ENCODE measurements at regions not wholly inside any gene's neighbourhood (a gene's known extent, or its start where the extent isn't known, plus 50 kb on each side); places are given as distances from the start of the nearest gene placed in this dataset.

GRCh38 chr13:71015516-71015915 is 851.5 kb downstream of the DACH1 start:
- no peak overlapping the region for H3K27ac ChIP-seq (ENCODE audit: insufficient read length, low read depth, low read length)

More at GRCh38 chr13:71015516-71015915, 851.5 kb downstream of the DACH1 start:
- no peak overlapping the region for H3K23ac ChIP-seq (ENCODE audit: insufficient read length, low read depth, low read length)
- no peaks in the 10 kb centered on the region for H3K23me2 ChIP-seq (ENCODE audit: insufficient read length, low read depth, low read length, poor library complexity, severe bottlenecking)
- TF ChIP-seq CTCF (conservative IDR thresholded peaks at IDR 0.05), result no peak
- H3K4ac ChIP-seq (ENCODE audit: low read depth, low read length), result no peak overlapping the region
- H4K5ac ChIP-seq (ENCODE audit: insufficient read length, low read depth, low read length), result no peak overlapping the region
- no peak overlapping the region for H3K4me3 Mint-ChIP-seq
- no peak overlapping the region for H4K91ac ChIP-seq (ENCODE audit: insufficient read length, low read depth, low read length)
- H2BK15ac ChIP-seq (ENCODE audit: low read depth, low read length), result no peak overlapping the region
- H4K8ac ChIP-seq (replicated peaks; ENCODE audit: insufficient read length, low read depth, low read length), result no peak overlapping the region
- H3K9ac ChIP-seq (ENCODE audit: extremely low read depth, insufficient read length, low read length), result no peak overlapping the region
- no peaks in the 10 kb centered on the region for H4K20me1 ChIP-seq (ENCODE audit: control insufficient read depth, insufficient read depth, insufficient read length)
- no peaks in the 10 kb centered on the region for H3K9me3 ChIP-seq (ENCODE audit: control insufficient read depth, low read depth, low read length)
- peaks cover 4% of the 10 kb centered on the region; the same call in 1 of the 2 replicates for H3K27me3 Mint-ChIP-seq (ENCODE audit: low read depth)
- H3K9me3 Mint-ChIP-seq, result no peaks in the 10 kb centered on the region
- no peaks in the 10 kb centered on the region for H3K4me1 ChIP-seq (ENCODE audit: insufficient read depth, low read length)
- H3K27ac Mint-ChIP-seq, result no peak overlapping the region
- H2BK5ac ChIP-seq (ENCODE audit: insufficient read length, low read length), result no peak overlapping the region
- no peak overlapping the region for H2AFZ ChIP-seq (ENCODE audit: low read length)
- no peaks in the 10 kb centered on the region for H3K79me2 ChIP-seq (ENCODE audit: insufficient read depth, low read length)
- no peak overlapping the region for H3T11ph ChIP-seq (ENCODE audit: low read length)
- DNase-seq, result no peak
- H2BK120ac ChIP-seq (ENCODE audit: low read depth, low read length, poor library complexity, severe bottlenecking), result no peak overlapping the region
- H3K79me1 ChIP-seq (ENCODE audit: insufficient read depth, low read depth, low read length, poor library complexity, severe bottlenecking), result no peaks in the 10 kb centered on the region
- H2BK12ac ChIP-seq (ENCODE audit: insufficient read length, low read depth, low read length), result no peak overlapping the region
- H3K4me1 Mint-ChIP-seq, result peaks cover 4 to 8% of the 10 kb centered on the region in 2 experiments
- no peak overlapping the region for H2AK5ac ChIP-seq (ENCODE audit: insufficient read length, low read length)
- H3K18ac ChIP-seq (ENCODE audit: insufficient read length, low read depth, low read length), result no peak overlapping the region
- no peak overlapping the region for H2BK20ac ChIP-seq (ENCODE audit: low read depth, low read length, poor library complexity, severe bottlenecking)
- no CpG with 5 or more reads among the region's 2 CpGs for WGBS (ENCODE audit: extremely low coverage, insufficient read length, low lambda C conversion rate)
- H3K14ac ChIP-seq (ENCODE audit: insufficient read depth, low read length), result no peak overlapping the region
- no peaks in the 10 kb centered on the region for H3K36me3 Mint-ChIP-seq (ENCODE audit: insufficient read depth in 1 of 3, low read depth in 3 of 3)
- H3K56ac ChIP-seq (ENCODE audit: insufficient read length, low read depth, low read length), result no peak overlapping the region
- H3K27me3 ChIP-seq (ENCODE audit: insufficient read depth, low read length), result no peaks in the 10 kb centered on the region
- no peak overlapping the region for H3K4me2 ChIP-seq (ENCODE audit: insufficient read depth, insufficient read length, low read length)
